Type B pancreatic cell (in vitro differentiated cells): ENCODE measurements at regions not wholly inside any gene's neighbourhood (a gene's known extent, or its start where the extent isn't known, plus 50 kb on each side); places are given as distances from the start of the nearest gene placed in this dataset.

Experiments used
- DNase-seq: peaks from one replicate; pipeline ENCODE4 v3.0.0; 2021; ENCODE audit warnings: mixed read lengths; ENCODE audit not compliant: unreplicated experiment; ENCODE audit errors: extremely low spot score
- H3K27ac Mint-ChIP-seq: 2 replicates; pipeline ENCODE4 v1.8.0; 2021; ENCODE audit warnings: mild to moderate bottlenecking, mixed read lengths
- H3K27me3 Mint-ChIP-seq: 2 replicates; pipeline ENCODE4 v1.8.0; 2021; ENCODE audit warnings: mixed read lengths
- H3K36me3 Mint-ChIP-seq: 2 replicates; pipeline ENCODE4 v1.8.0; 2021; ENCODE audit warnings: mixed read lengths
- H3K4me1 Mint-ChIP-seq: one replicate; pipeline ENCODE4 v1.8.0; 2021; ENCODE audit warnings: mixed read lengths; ENCODE audit not compliant: unreplicated experiment
- H3K4me3 Mint-ChIP-seq: 2 replicates; pipeline ENCODE4 v1.8.0; 2021; ENCODE audit warnings: mild to moderate bottlenecking, mixed read lengths
- H3K9me3 Mint-ChIP-seq: 2 replicates; pipeline ENCODE4 v1.8.0; 2021; ENCODE audit warnings: mixed read lengths
- TF ChIP-seq, protein P1 (sequence below): fragments of 200-600 bp; sonication (generic); conservative IDR thresholded peaks from 2 replicates; pipeline ENCODE4 v1.5.0; 2021; ENCODE audit warnings: antibody characterized with exemption, mild to moderate bottlenecking

DNA sequence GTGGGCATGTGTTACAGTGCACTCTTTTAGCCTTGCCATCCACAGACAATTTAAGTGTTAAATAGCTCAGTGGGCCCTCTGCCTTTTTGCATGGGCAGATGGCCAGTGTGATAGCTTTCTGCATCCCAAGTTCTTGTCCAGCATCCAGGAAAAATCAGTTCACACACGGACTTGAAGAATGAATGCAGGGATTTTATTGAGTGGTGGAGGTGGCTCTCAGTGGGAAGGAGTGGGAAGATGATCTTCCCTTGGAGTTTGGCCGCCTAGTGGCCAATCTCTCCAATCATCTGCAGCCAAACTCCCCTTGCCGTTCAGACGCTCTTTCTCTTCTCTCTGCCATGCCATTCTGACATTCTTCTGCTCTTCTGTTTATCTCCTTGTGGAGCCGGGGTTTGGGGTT lies 322.4 kb upstream of the GRAMD2B start:
- H3K27ac Mint-ChIP-seq = no peak overlapping the region
- DNase-seq = no peak
- H3K36me3 Mint-ChIP-seq = no peaks in the 10 kb centered on the region
- peaks cover 7% of the 10 kb centered on the region for H3K27me3 Mint-ChIP-seq
- H3K4me1 Mint-ChIP-seq = peaks cover 12% of the 10 kb centered on the region
- no peak overlapping the region for H3K4me3 Mint-ChIP-seq
- H3K9me3 Mint-ChIP-seq = peaks cover 6% of the 10 kb centered on the region
- TF ChIP-seq, protein P1, sequence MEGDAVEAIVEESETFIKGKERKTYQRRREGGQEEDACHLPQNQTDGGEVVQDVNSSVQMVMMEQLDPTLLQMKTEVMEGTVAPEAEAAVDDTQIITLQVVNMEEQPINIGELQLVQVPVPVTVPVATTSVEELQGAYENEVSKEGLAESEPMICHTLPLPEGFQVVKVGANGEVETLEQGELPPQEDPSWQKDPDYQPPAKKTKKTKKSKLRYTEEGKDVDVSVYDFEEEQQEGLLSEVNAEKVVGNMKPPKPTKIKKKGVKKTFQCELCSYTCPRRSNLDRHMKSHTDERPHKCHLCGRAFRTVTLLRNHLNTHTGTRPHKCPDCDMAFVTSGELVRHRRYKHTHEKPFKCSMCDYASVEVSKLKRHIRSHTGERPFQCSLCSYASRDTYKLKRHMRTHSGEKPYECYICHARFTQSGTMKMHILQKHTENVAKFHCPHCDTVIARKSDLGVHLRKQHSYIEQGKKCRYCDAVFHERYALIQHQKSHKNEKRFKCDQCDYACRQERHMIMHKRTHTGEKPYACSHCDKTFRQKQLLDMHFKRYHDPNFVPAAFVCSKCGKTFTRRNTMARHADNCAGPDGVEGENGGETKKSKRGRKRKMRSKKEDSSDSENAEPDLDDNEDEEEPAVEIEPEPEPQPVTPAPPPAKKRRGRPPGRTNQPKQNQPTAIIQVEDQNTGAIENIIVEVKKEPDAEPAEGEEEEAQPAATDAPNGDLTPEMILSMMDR = peak; percentile 58

DNA sequence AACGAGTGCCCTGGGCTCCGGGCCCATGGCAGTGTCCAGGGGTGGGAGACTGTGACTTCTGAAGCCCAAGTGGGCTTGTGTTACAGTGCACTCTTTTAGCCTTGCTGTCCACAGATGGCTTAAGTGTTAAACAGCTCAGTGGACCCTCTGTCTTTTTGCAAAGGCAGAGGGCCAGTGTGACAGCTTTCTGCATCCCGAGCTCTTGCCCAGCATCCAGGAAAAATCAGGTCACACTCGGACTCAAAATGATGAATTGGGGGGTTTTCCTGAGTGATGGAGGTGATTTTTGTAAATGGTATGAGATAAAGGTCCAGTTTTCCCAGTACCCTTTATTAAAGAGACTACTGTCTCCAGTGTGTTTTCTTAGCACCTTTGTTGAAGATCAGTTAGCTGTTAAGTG lies 321.3 kb upstream of the GRAMD2B start:
- peaks cover 7% of the 10 kb centered on the region for H3K27me3 Mint-ChIP-seq
- H3K9me3 Mint-ChIP-seq = peaks cover 6% of the 10 kb centered on the region
- no peaks in the 10 kb centered on the region for H3K36me3 Mint-ChIP-seq
- no peak for DNase-seq
- peaks cover 15% of the 10 kb centered on the region for H3K4me1 Mint-ChIP-seq
- TF ChIP-seq, protein P1 = no peak
- H3K27ac Mint-ChIP-seq = no peak overlapping the region
- no peak overlapping the region for H3K4me3 Mint-ChIP-seq

DNA sequence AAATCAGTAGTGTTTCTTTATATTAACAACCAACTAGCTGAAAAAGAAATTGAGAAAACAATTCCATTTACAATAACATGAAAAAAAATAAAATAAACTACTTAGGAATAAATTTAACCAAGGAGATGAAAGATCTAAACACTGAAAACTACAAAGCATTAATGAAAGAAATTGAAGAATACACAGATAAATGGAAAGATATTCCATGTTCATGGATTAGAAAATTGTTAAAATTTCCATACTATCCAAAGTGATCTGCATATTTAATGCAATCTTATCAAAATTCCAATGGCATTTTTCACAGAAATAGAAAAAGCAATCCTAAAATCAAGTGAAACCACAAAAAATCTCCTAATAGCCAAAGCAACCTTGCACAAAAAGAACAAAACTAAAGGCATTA lies 320.2 kb upstream of the GRAMD2B start:
- TF ChIP-seq, protein P1 = no peak
- DNase-seq = no peak
- no peaks in the 10 kb centered on the region for H3K9me3 Mint-ChIP-seq
- peaks cover 15% of the 10 kb centered on the region for H3K4me1 Mint-ChIP-seq
- peaks cover 5% of the 10 kb centered on the region for H3K27me3 Mint-ChIP-seq
- H3K36me3 Mint-ChIP-seq = no peaks in the 10 kb centered on the region
- no peak overlapping the region for H3K27ac Mint-ChIP-seq
- no peak overlapping the region for H3K4me3 Mint-ChIP-seq

DNA sequence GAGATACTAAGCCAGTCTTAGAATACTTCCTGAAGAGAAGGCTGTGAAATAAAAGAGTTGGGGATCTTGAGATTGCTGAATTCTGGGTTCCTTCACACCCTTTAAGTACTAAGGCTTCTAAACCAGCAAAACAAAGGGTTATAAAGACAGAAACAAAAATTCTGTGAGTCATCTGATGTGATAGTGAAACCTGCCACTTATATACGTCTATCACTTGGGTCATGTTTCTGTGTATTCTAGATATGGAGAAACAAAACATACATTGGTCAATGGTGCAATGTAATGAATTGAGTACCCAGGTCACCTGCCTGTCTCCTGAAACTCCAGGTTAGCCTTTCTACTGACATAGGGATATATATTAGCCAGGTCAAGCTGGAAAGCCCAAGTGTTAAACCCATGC lies 319.3 kb upstream of the GRAMD2B start:
- H3K4me3 Mint-ChIP-seq = no peak overlapping the region
- H3K27ac Mint-ChIP-seq = no peak overlapping the region
- TF ChIP-seq, protein P1 = no peak
- H3K36me3 Mint-ChIP-seq = no peaks in the 10 kb centered on the region
- H3K9me3 Mint-ChIP-seq = no peaks in the 10 kb centered on the region
- no peak for DNase-seq
- H3K27me3 Mint-ChIP-seq = no peaks in the 10 kb centered on the region
- peaks cover 15% of the 10 kb centered on the region for H3K4me1 Mint-ChIP-seq

GRCh38 chr5:126104341-126104740 lies 318.9 kb upstream of the GRAMD2B start:
- TF ChIP-seq, protein P1 = no peak
- Mint-ChIP-seq H3K9me3 (no peaks in the 10 kb centered on the region), H3K4me1 (peaks cover 12% of the 10 kb centered on the region), H3K27ac (no peak overlapping the region), H3K36me3 (no peaks in the 10 kb centered on the region), H3K27me3 (no peaks in the 10 kb centered on the region), H3K4me3 (no peak overlapping the region)
- no peak for DNase-seq

DNA sequence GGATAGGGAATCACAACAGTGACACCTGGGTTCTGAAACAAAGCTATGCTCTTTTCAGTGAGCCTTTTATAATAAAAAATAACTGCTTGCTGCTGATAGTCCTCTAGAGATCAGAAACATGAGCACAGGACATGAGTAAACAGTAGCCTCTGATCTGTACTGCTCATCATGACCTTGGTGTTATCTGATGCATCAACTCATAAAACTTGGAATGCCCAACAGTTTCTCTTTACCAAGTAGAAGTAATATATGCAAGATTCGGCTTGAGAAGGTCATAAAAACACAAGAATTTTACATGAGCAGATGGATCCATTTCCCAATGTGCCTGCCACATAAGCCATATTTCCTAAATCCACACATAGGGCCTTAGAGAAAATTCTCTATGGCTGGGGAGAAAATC lies 318.3 kb upstream of the GRAMD2B start:
- no peak overlapping the region for H3K27ac Mint-ChIP-seq
- H3K4me3 Mint-ChIP-seq = no peak overlapping the region
- H3K9me3 Mint-ChIP-seq = no peaks in the 10 kb centered on the region
- DNase-seq = no peak
- H3K27me3 Mint-ChIP-seq = no peaks in the 10 kb centered on the region
- peaks cover 11% of the 10 kb centered on the region for H3K4me1 Mint-ChIP-seq
- TF ChIP-seq, protein P1 = no peak
- no peaks in the 10 kb centered on the region for H3K36me3 Mint-ChIP-seq
